SK-N-SH (cell line): ENCODE measurements at regions not wholly inside any gene's neighbourhood (a gene's known extent, or its start where the extent isn't known, plus 50 kb on each side); places are given as distances from the start of the nearest gene placed in this dataset.

Experiments used
- CTCF ChIA-PET: fragments of 300-600, 350-600 bp; formaldehyde crosslinking; extraction: SDS; loops from one replicate; lab custom pipeline; 2021; lab: Yijun Ruan, JAX
- POLR2A ChIA-PET: fragments of 350-600 bp; sonication (Branson Sonifier 250); formaldehyde crosslinking; extraction: SDS; loops from one replicate; lab custom pipeline; 2020; ENCODE audit warnings: antibody characterized with exemption, inconsistent platforms; lab: Yijun Ruan, JAX
- DNase-seq: peaks from one replicate; pipeline ENCODE4 v3.0.0; 2012
- H2AFZ ChIP-seq: fragments of 200-600 bp; sonication (generic); 2 replicates; pipeline ENCODE4 v1.8.1; 2016; ENCODE audit warnings: antibody characterized with exemption, mild to moderate bottlenecking, low read depth
- H3F3A ChIP-seq: fragments of 200-600 bp; sonication (generic); replicated peaks from 2 replicates; pipeline ENCODE3; 2016; ENCODE audit warnings: antibody characterized with exemption, mild to moderate bottlenecking; ENCODE audit not compliant: insufficient read depth
- H3K27ac ChIP-seq, 2 experiments: fragments of 200-500 bp in 1 of 2; fragments of 200-600 bp in 1 of 2; sonication (Bioruptor generic) in 1 of 2; sonication (generic), shearing (Covaris generic) in 1 of 2; 2 replicates each; pipeline versions ENCODE4 v1.5.1 to v1.6.1; 2014 to 2016; ENCODE audit warnings: low read depth in 2 of 2, inconsistent platforms in 1 of 2, low read length in 1 of 2, mild to moderate bottlenecking in 1 of 2, mixed read lengths in 1 of 2
- H3K27me3 ChIP-seq: fragments of 200-600 bp; sonication (generic), shearing (Covaris generic); 2 replicates; pipeline ENCODE4 v1.6.1; 2016; ENCODE audit warnings: mixed run types; ENCODE audit not compliant: insufficient read depth
- H3K36me3 ChIP-seq, 2 experiments: fragments of 200-500 bp in 1 of 2; fragments of 200-600 bp in 1 of 2; sonication (Bioruptor generic) in 1 of 2; sonication (generic) in 1 of 2; replicated peaks in 1 of 2; 2 replicates each; pipeline versions ENCODE3 to v1.5.1; 2014 to 2016; ENCODE audit warnings: low read length in 1 of 2, mild to moderate bottlenecking in 1 of 2; ENCODE audit not compliant: insufficient read depth in 2 of 2, control insufficient read depth in 1 of 2
- H3K4me1 ChIP-seq, 2 experiments: fragments of 200-500 bp in 1 of 2; fragments of 200-600 bp in 1 of 2; sonication (Bioruptor generic) in 1 of 2; sonication (generic), shearing (Covaris generic) in 1 of 2; 2 replicates each; pipeline versions ENCODE4 v1.5.1 to v1.6.1; 2014 to 2016; ENCODE audit warnings: low read depth in 1 of 2, low read length in 1 of 2, mixed run types in 1 of 2; ENCODE audit not compliant: insufficient read depth in 2 of 2, control insufficient read depth in 1 of 2
- H3K4me2 ChIP-seq: fragments of 200-600 bp; sonication (generic), shearing (Covaris generic); 2 replicates; pipeline ENCODE4 v1.6.1; 2017; ENCODE audit warnings: mixed run types
- H3K4me3 ChIP-seq, 2 experiments: fragments of 200-500 bp in 1 of 2; fragments of 200-600 bp in 1 of 2; sonication (Bioruptor generic) in 1 of 2; sonication (generic), shearing (Covaris generic) in 1 of 2; 2 replicates each; pipeline versions ENCODE4 v1.5.1 to v1.8.1; 2014 to 2016; ENCODE audit warnings: low read depth in 2 of 2, inconsistent platforms in 1 of 2, low read length in 1 of 2, mild to moderate bottlenecking in 1 of 2, mixed read lengths in 1 of 2, moderate library complexity in 1 of 2
- H3K79me2 ChIP-seq: fragments of 200-600 bp; sonication (generic); 2 replicates; pipeline ENCODE4 v1.8.1; 2017; ENCODE audit warnings: mild to moderate bottlenecking; ENCODE audit not compliant: insufficient read depth
- H3K9ac ChIP-seq: fragments of 200-600 bp; sonication (generic); 2 replicates; pipeline ENCODE4 v1.6.1; 2017; ENCODE audit warnings: mixed run types
- H3K9me2 ChIP-seq: fragments of 200-600 bp; sonication (generic); 2 replicates; pipeline ENCODE4 v1.6.1; 2017; ENCODE audit warnings: mixed run types
- H3K9me3 ChIP-seq: fragments of 200-600 bp; sonication (generic); 2 replicates; pipeline ENCODE4 v1.6.1; 2017; ENCODE audit warnings: mixed run types, mild to moderate bottlenecking, moderate library complexity
- H4K20me1 ChIP-seq: fragments of 200-600 bp; sonication (generic); 2 replicates; pipeline ENCODE4 v1.6.1; 2017; ENCODE audit warnings: mild to moderate bottlenecking, mixed run types; ENCODE audit not compliant: insufficient read depth
- ELF1 ChIP-seq: IDR thresholded peaks from 2 replicates; pipeline ENCODE4 v1.4.0; 2012
- FOXJ3 ChIP-seq: sonication (generic); formaldehyde crosslinking; IDR thresholded peaks from 2 replicates; pipeline ENCODE4 v1.5.1; 2020; ENCODE audit warnings: mild to moderate bottlenecking, missing genetic modification reagents
- NRF1 ChIP-seq: IDR thresholded peaks from 2 replicates; pipeline ENCODE4 v1.6.1; 2012; ENCODE audit warnings: low read depth, mild to moderate bottlenecking, low read length
- RAD21 ChIP-seq: IDR thresholded peaks from 2 replicates; pipeline ENCODE4 v1.6.1; 2012; ENCODE audit warnings: mild to moderate bottlenecking, low read length
- RCOR1 ChIP-seq: fragments of 150-350 bp; IDR thresholded peaks from 2 replicates; pipeline ENCODE4 v1.6.1; 2017; ENCODE audit warnings: antibody characterized with exemption, low read length
- SIN3A ChIP-seq: IDR thresholded peaks from 2 replicates; pipeline ENCODE4 v1.6.1; 2012; ENCODE audit warnings: low read depth, mild to moderate bottlenecking, low read length, moderate library complexity, borderline replicate concordance
- TAF1 ChIP-seq: IDR thresholded peaks from 2 replicates; pipeline ENCODE4 v1.6.1; 2012; ENCODE audit warnings: low read depth, mild to moderate bottlenecking, low read length, moderate library complexity, borderline replicate concordance
- TCF12 ChIP-seq: IDR thresholded peaks from 2 replicates; pipeline ENCODE4 v1.4.0; 2012
- YY1 ChIP-seq: IDR thresholded peaks from 2 replicates; pipeline ENCODE4 v1.4.0; 2012; ENCODE audit warnings: low read depth, mild to moderate bottlenecking
- WGBS: methylation state at CpG from one replicate; pipeline ENCODE4 v1.1.6; 2017; ENCODE audit warnings: low lambda C conversion rate; 5-methylcytosine and 5-hydroxymethylcytosine counted together
- TF ChIP-seq, protein P1 (sequence below): fragments of 150-350 bp; IDR thresholded peaks from 2 replicates; pipeline ENCODE4 v1.6.1; 2017; ENCODE audit warnings: antibody characterized with exemption, low read length, low read depth, borderline replicate concordance
- TF ChIP-seq, protein P2 (sequence below): IDR thresholded peaks from 2 replicates; pipeline ENCODE4 v1.4.0; 2012; ENCODE audit warnings: low read depth
- TF ChIP-seq, protein P3 (sequence below): IDR thresholded peaks from 2 replicates; pipeline ENCODE4 v1.4.0; 2012; ENCODE audit warnings: low read depth, borderline replicate concordance
- TF ChIP-seq, protein P4 (sequence below): fragments of 150-350 bp; IDR thresholded peaks from 2 replicates; pipeline ENCODE4 v1.6.1; 2016; ENCODE audit warnings: mild to moderate bottlenecking, low read depth, low read length
- TF ChIP-seq, protein P5 (sequence below): IDR thresholded peaks from 2 replicates; pipeline ENCODE4 v1.4.0; 2012; ENCODE audit warnings: low read depth, borderline replicate concordance
- TF ChIP-seq, protein P6 (sequence below): IDR thresholded peaks from 2 replicates; pipeline ENCODE4; 2012
- TF ChIP-seq, protein P7 (sequence below): fragments of 200-600 bp; sonication (generic); IDR thresholded peaks from 2 replicates; pipeline ENCODE4 v1.6.1; 2017; ENCODE audit warnings: antibody characterized with exemption, mild to moderate bottlenecking, moderate library complexity

DNA sequence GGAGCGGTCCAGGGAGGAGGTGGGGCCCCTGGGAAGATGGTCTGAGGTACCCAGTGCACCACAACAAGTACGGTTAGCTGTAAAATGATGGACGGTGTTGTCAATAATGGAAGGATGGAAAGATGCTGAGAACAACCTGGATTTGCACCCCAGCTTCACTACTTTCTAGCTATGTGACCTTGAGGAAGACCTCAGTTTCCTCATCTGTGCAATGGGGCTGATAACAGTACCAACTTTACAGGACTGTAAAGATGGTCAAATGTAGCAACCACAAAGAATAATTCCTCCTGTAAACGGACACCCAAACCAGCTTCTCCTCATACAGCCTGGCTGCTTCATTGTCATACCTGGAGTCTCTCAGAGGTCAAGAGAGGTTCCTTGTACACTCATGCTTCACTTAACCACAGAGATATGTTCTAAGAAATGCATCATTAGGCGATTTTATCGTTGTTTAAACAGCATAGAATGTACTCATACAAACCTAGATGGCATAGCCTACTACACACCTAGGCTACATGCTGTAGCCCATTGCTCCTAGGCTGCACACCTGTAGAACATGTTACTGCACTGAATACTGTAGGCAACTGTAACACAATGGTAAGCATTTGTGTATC, 65.5 kb upstream of the LMO2 start (continued):
- TF ChIP-seq FOXJ3 (CRISPR knock-in tag) (no peak), TCF12 (no peak), TAF1 (no peak)
- TF ChIP-seq, protein P1, sequence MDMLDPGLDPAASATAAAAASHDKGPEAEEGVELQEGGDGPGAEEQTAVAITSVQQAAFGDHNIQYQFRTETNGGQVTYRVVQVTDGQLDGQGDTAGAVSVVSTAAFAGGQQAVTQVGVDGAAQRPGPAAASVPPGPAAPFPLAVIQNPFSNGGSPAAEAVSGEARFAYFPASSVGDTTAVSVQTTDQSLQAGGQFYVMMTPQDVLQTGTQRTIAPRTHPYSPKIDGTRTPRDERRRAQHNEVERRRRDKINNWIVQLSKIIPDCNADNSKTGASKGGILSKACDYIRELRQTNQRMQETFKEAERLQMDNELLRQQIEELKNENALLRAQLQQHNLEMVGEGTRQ = no peak
- TF ChIP-seq, protein P2, sequence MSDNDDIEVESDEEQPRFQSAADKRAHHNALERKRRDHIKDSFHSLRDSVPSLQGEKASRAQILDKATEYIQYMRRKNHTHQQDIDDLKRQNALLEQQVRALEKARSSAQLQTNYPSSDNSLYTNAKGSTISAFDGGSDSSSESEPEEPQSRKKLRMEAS = no peak

DNA sequence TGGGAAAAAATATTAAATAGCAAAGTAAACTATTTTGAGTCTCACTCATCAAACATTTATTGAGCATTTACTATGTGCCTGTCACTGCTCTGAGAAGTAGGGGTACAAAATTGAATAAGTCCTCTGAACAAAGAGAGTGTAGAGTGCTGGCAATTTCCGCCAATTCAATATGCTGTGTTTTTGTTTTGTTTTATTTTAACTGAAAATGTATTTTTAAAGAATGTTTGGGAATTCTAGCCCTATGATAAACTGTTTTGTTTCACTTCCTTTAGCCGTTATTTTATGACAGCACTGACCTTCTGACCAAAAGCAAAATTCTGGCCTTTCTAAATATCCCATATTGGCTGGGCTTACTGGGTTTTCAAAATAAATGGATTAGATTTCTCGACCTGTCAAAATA, 64.7 kb upstream of the LMO2 start:
- H3K36me3 ChIP-seq = no peaks in the 10 kb centered on the region
- H3K27ac ChIP-seq = no peak overlapping the region
- H3K9me3 ChIP-seq = no peaks in the 10 kb centered on the region
- H3K4me1 ChIP-seq = peaks cover 0 to 15% of the 10 kb centered on the region in 2 experiments; a peak in 2 of 4 replicates
- no peak overlapping the region for H3K9ac ChIP-seq
- POLR2A ChIA-PET = no interaction called here
- H3F3A ChIP-seq = no peaks in the 10 kb centered on the region
- CTCF ChIA-PET = interaction anchor here (0.6 kb wide), 1 partner anchor 95 kb away, joined by 3 read pairs; no protein-coding TSS in a partner anchor
- H3K4me2 ChIP-seq = no peak overlapping the region
- H3K27me3 ChIP-seq = peaks cover 7% of the 10 kb centered on the region; the same call in 1 of the 2 replicates
- H3K4me3 ChIP-seq = no peak overlapping the region
- 48% methylated on average over 3 of the region's 3 CpGs for WGBS
- H2AFZ ChIP-seq = no peak overlapping the region
- no peak for TF ChIP-seq YY1
- TF ChIP-seq, protein P3, sequence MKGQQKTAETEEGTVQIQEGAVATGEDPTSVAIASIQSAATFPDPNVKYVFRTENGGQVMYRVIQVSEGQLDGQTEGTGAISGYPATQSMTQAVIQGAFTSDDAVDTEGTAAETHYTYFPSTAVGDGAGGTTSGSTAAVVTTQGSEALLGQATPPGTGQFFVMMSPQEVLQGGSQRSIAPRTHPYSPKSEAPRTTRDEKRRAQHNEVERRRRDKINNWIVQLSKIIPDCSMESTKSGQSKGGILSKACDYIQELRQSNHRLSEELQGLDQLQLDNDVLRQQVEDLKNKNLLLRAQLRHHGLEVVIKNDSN = no peak
- H3K9me2 ChIP-seq = no peaks in the 10 kb centered on the region
- H4K20me1 ChIP-seq = no peaks in the 10 kb centered on the region
- DNase-seq = no peak
- H3K79me2 ChIP-seq = no peaks in the 10 kb centered on the region

DNA sequence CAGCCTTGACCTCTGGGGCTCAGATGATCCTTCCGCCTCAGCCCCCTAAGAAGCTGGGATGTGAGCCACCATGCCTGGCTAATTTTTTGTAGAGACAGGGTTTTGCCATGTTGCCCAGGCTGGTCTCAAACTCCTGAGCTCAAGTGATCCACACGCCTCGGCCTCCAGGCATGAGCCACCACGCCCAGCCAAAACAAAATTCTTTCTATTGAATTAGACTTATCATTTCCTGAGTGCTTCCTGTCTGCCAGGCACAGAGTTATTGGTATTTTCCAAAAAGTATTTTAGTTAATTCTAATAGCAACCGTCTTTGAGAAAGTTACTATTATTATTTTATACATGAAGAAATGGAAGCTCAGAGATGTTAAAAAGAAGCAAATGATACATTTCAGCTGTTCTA, 61.4 kb upstream of the LMO2 start:
- 74% methylated on average over 5 of the region's 5 CpGs for WGBS
- Histone ChIP-seq H3K36me3 (no peaks in the 10 kb centered on the region), H3K9me3 (no peaks in the 10 kb centered on the region), H3K27me3 (no peaks in the 10 kb centered on the region; the same call in 1 of the 2 replicates), H2AFZ (no peak overlapping the region), H3K9ac (no peak overlapping the region), H3K4me3 (no peak overlapping the region), H3K4me1 (peaks cover 0 to 15% of the 10 kb centered on the region in 2 experiments; a peak in 2 of 4 replicates), H3K4me2 (no peak overlapping the region), H3K79me2 (no peaks in the 10 kb centered on the region), H4K20me1 (no peaks in the 10 kb centered on the region), H3K27ac (no peak overlapping the region), H3F3A (no peaks in the 10 kb centered on the region), H3K9me2 (no peaks in the 10 kb centered on the region)
- ChIA-PET POLR2A (no interaction called here), CTCF (interaction anchor here (1.4 to 1.7 kb wide), 2 partner anchors 18 to 35 kb away, joined by 4 to 6 read pairs; no protein-coding TSS in a partner anchor)
- no peak for DNase-seq
- no peak for TF ChIP-seq RAD21
- TF ChIP-seq NRF1 = no peak
- TF ChIP-seq, protein P4, sequence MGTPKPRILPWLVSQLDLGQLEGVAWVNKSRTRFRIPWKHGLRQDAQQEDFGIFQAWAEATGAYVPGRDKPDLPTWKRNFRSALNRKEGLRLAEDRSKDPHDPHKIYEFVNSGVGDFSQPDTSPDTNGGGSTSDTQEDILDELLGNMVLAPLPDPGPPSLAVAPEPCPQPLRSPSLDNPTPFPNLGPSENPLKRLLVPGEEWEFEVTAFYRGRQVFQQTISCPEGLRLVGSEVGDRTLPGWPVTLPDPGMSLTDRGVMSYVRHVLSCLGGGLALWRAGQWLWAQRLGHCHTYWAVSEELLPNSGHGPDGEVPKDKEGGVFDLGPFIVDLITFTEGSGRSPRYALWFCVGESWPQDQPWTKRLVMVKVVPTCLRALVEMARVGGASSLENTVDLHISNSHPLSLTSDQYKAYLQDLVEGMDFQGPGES = no peak
- TF ChIP-seq ELF1 = no peak
- TF ChIP-seq, protein P5, sequence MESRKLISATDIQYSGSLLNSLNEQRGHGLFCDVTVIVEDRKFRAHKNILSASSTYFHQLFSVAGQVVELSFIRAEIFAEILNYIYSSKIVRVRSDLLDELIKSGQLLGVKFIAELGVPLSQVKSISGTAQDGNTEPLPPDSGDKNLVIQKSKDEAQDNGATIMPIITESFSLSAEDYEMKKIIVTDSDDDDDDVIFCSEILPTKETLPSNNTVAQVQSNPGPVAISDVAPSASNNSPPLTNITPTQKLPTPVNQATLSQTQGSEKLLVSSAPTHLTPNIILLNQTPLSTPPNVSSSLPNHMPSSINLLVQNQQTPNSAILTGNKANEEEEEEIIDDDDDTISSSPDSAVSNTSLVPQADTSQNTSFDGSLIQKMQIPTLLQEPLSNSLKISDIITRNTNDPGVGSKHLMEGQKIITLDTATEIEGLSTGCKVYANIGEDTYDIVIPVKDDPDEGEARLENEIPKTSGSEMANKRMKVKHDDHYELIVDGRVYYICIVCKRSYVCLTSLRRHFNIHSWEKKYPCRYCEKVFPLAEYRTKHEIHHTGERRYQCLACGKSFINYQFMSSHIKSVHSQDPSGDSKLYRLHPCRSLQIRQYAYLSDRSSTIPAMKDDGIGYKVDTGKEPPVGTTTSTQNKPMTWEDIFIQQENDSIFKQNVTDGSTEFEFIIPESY = no peak
- TF ChIP-seq, protein P6, sequence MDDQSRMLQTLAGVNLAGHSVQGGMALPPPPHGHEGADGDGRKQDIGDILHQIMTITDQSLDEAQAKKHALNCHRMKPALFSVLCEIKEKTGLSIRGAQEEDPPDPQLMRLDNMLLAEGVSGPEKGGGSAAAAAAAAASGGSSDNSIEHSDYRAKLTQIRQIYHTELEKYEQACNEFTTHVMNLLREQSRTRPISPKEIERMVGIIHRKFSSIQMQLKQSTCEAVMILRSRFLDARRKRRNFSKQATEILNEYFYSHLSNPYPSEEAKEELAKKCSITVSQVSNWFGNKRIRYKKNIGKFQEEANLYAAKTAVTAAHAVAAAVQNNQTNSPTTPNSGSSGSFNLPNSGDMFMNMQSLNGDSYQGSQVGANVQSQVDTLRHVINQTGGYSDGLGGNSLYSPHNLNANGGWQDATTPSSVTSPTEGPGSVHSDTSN = no peak
- TF ChIP-seq RCOR1 = no peak
- TF ChIP-seq, protein P7, sequence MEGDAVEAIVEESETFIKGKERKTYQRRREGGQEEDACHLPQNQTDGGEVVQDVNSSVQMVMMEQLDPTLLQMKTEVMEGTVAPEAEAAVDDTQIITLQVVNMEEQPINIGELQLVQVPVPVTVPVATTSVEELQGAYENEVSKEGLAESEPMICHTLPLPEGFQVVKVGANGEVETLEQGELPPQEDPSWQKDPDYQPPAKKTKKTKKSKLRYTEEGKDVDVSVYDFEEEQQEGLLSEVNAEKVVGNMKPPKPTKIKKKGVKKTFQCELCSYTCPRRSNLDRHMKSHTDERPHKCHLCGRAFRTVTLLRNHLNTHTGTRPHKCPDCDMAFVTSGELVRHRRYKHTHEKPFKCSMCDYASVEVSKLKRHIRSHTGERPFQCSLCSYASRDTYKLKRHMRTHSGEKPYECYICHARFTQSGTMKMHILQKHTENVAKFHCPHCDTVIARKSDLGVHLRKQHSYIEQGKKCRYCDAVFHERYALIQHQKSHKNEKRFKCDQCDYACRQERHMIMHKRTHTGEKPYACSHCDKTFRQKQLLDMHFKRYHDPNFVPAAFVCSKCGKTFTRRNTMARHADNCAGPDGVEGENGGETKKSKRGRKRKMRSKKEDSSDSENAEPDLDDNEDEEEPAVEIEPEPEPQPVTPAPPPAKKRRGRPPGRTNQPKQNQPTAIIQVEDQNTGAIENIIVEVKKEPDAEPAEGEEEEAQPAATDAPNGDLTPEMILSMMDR = no peak
- TF ChIP-seq SIN3A = no peak
